K562 (cell line): ENCODE measurements at regions not wholly inside any gene's neighbourhood (a gene's known extent, or its start where the extent isn't known, plus 50 kb on each side); places are given as distances from the start of the nearest gene placed in this dataset.
A peak's percentile ranks its signal among the peaks of the same experiment; 100 is the strongest.

Source experiments
- ATAC-seq: fragments of 200-7000 bp; cut with Tn5 transposase; 3 replicates; pipeline ENCODE4 v1.9.1; 2020; ENCODE audit warnings: moderate library complexity
- BruUV-seq: library from RNA; stranded (reverse); fragments of 400-500 nt; replicated peaks from 2 replicates; lab custom pipeline; 2021; lab: Mats Ljungman, UMichigan
- CTCF ChIA-PET: fragments of 300-600 bp; formaldehyde crosslinking; extraction: SDS; loops from one replicate; lab custom pipeline; 2021; ENCODE audit warnings: low intra/inter-chr PET ratio; lab: Yijun Ruan, JAX
- POLR2A ChIA-PET: fragments of 300-600, 350-650 bp; sonication (Branson Sonifier 250); formaldehyde crosslinking; extraction: SDS; loops from one replicate; lab custom pipeline; 2021; ENCODE audit warnings: antibody characterized with exemption, inconsistent platforms; lab: Yijun Ruan, JAX
- DNase-seq, 4 experiments: peaks; one replicate each; pipeline versions ENCODE4 v3.0.0 to v3.0.0-alpha.2; 2011 to 2018; ENCODE audit warnings: low spot score in 3 of 4, mixed read lengths in 3 of 4; ENCODE audit errors: extremely low read depth in 1 of 4
- FAIRE-seq: peaks from 2 replicates; lab custom pipeline; 2011; peaks lifted over from hg19 to GRCh38; lab: Jason Lieb, UNC
- H2AFZ ChIP-seq: 2 replicates; pipeline ENCODE4 v1.6.0; 2011; ENCODE audit warnings: low read depth, low read length, control low read depth, inconsistent platforms
- H3K27ac ChIP-seq: fragments of 200-600 bp; 3 replicates; pipeline ENCODE4 v1.8.0; 2011; ENCODE audit warnings: low read depth, mild to moderate bottlenecking, control low read depth, inconsistent platforms, low read length, moderate library complexity, mixed read lengths; ENCODE audit errors: extremely low read depth
- H3K27me3 ChIP-seq, 2 experiments: fragments of 300-600 bp in 1 of 2; 2 replicates in 1 of 2; 3 replicates in 1 of 2; pipeline versions ENCODE4 v1.6.0 to v1.8.0; 2011; ENCODE audit warnings: inconsistent platforms in 2 of 2, low read length in 2 of 2, mild to moderate bottlenecking in 1 of 2, mixed read lengths in 1 of 2, moderate library complexity in 1 of 2; ENCODE audit not compliant: control insufficient read depth in 2 of 2, insufficient read depth in 2 of 2
- H3K36me3 ChIP-seq: fragments of 300-600 bp; 3 replicates; pipeline ENCODE4 v1.8.0; 2011; ENCODE audit warnings: mild to moderate bottlenecking, low read length, inconsistent platforms; ENCODE audit not compliant: control insufficient read depth, insufficient read depth
- H3K4me1 ChIP-seq, 2 experiments: fragments of 200-600 bp in 1 of 2; replicated peaks in 1 of 2; 2 replicates in 1 of 2; 3 replicates in 1 of 2; pipeline versions ENCODE4 v1.5.1 to v1.8.0; 2011; ENCODE audit warnings: inconsistent platforms in 2 of 2, low read length in 2 of 2, mild to moderate bottlenecking in 1 of 2, mixed read lengths in 1 of 2, moderate library complexity in 1 of 2; ENCODE audit not compliant: control insufficient read depth in 2 of 2, insufficient read depth in 2 of 2
- H3K4me2 ChIP-seq: 2 replicates; pipeline ENCODE4 v1.6.1; 2011; ENCODE audit warnings: low read length, control low read depth, inconsistent platforms, mixed read lengths; ENCODE audit not compliant: insufficient read depth
- H3K4me3 ChIP-seq: fragments of 200-600 bp; sonication (generic), shearing (Covaris generic); 2 replicates; pipeline ENCODE4 v1.5.1; 2016; ENCODE audit warnings: control low read depth, inconsistent platforms
- H3K79me2 ChIP-seq: fragments of 200-600 bp; 3 replicates; pipeline ENCODE4 v1.8.0; 2011; ENCODE audit warnings: low read length, inconsistent platforms; ENCODE audit not compliant: control insufficient read depth, insufficient read depth
- H3K9ac ChIP-seq, 2 experiments: 2 replicates each; pipeline versions ENCODE4 v1.6.0 to v1.6.1; 2011; ENCODE audit warnings: low read depth in 2 of 2, low read length in 2 of 2, control low read depth in 1 of 2, inconsistent platforms in 1 of 2, mild to moderate bottlenecking in 1 of 2, mixed read lengths in 1 of 2; ENCODE audit not compliant: insufficient read depth in 1 of 2
- H3K9me1 ChIP-seq: one replicate; pipeline ENCODE4 v1.6.0; 2011; ENCODE audit warnings: inconsistent platforms, mild to moderate bottlenecking, low read length, moderate library complexity; ENCODE audit not compliant: control insufficient read depth, insufficient read depth
- H3K9me3 ChIP-seq: replicated peaks from 2 replicates; pipeline ENCODE4 v1.5.1; 2011; ENCODE audit warnings: low read depth, low read length, inconsistent platforms; ENCODE audit not compliant: control insufficient read depth, insufficient read depth
- H4K20me1 ChIP-seq: replicated peaks from 2 replicates; pipeline ENCODE4 v1.6.1; 2011; ENCODE audit warnings: low read length, inconsistent platforms, mixed read lengths; ENCODE audit not compliant: control insufficient read depth, insufficient read depth
- CEBPG ChIP-seq, 3 experiments: fragments of 200-800 bp in 1 of 3; sonication (Bioruptor generic) in 1 of 3; sonication (generic) in 1 of 3; formaldehyde crosslinking in 1 of 3; IDR thresholded peaks in 2 of 3; conservative IDR thresholded peaks in 1 of 3; 2 replicates each; pipeline versions ENCODE4 v1.6.1 to v1.8.0; 2016 to 2022; ENCODE audit warnings: missing compliant biosample characterization in 2 of 3, missing genetic modification characterization in 2 of 3, mild to moderate bottlenecking in 1 of 3, missing genetic modification reagents in 1 of 3
- CTCF ChIP-seq, 3 experiments: IDR thresholded peaks in 2 of 3; conservative IDR thresholded peaks in 1 of 3; 2 replicates each; pipeline ENCODE4 v1.5.1; 2011 to 2012; ENCODE audit warnings: low read length in 3 of 3, mild to moderate bottlenecking in 3 of 3, control low read depth in 2 of 3, improper control_type of control experiment in 1 of 3, inconsistent platforms in 1 of 3, low read depth in 1 of 3, mixed read lengths in 1 of 3, moderate library complexity in 1 of 3; ENCODE audit not compliant: insufficient read depth in 2 of 3
- CXXC5 ChIP-seq: fragments of 250-450 bp; sonication (Bioruptor Pico); IDR thresholded peaks from 2 replicates; pipeline ENCODE4 v1.8.0; 2022; ENCODE audit warnings: inconsistent platforms, mild to moderate bottlenecking, moderate library complexity
- EGR1 ChIP-seq: fragments of 450-650 bp; conservative IDR thresholded peaks from 2 replicates; pipeline ENCODE4 v1.6.1; 2017; ENCODE audit warnings: mild to moderate bottlenecking
- FIP1L1 ChIP-seq: fragments of 200-400 bp; formaldehyde crosslinking; IDR thresholded peaks from 2 replicates; pipeline ENCODE4 v1.6.1; 2018; ENCODE audit warnings: mild to moderate bottlenecking, low read depth, low read length; ENCODE audit not compliant: poor library complexity, severe bottlenecking
- NEUROD1 ChIP-seq: fragments of 150-350 bp; IDR thresholded peaks from 2 replicates; pipeline ENCODE4 v1.6.1; 2014; ENCODE audit warnings: borderline replicate concordance, low read length, low read depth; ENCODE audit not compliant: partially characterized antibody
- RAD21 ChIP-seq, 2 experiments: fragments of 250-450 bp in 1 of 2; fragments of 450-650 bp in 1 of 2; sonication (Bioruptor Pico) in 1 of 2; formaldehyde crosslinking in 1 of 2; IDR thresholded peaks in 1 of 2; conservative IDR thresholded peaks in 1 of 2; 2 replicates each; pipeline versions ENCODE4 v1.4.0 to v1.8.0; 2020 to 2022; ENCODE audit warnings: mild to moderate bottlenecking in 2 of 2, moderate library complexity in 1 of 2
- TAF1 ChIP-seq: IDR thresholded peaks from 2 replicates; pipeline ENCODE4 v1.6.1; 2011; ENCODE audit warnings: mild to moderate bottlenecking, low read length, moderate library complexity; ENCODE audit not compliant: insufficient read depth, control insufficient read depth, severe bottlenecking; ENCODE audit errors: extremely low read depth
- ZNF354B ChIP-seq: fragments of 250-450 bp; sonication (Bioruptor Pico); IDR thresholded peaks from 2 replicates; pipeline ENCODE4 v1.4.0; 2020
- WGBS: fragments of 100-300 bp; shearing (Covaris generic); methylation state at CpG from one replicate; pipeline ENCODE4 v1.1.6; 2016; ENCODE audit warnings: low coverage, mixed read lengths; ENCODE audit not compliant: insufficient coverage; ENCODE audit errors: missing lambda C conversion rate; 5-methylcytosine and 5-hydroxymethylcytosine counted together
- in situ Hi-C: fragments of 300-500 bp; cut with MboI; formaldehyde crosslinking; loops from 4 replicates; pipeline ENCODE4 v1.15.0; 2018; ENCODE audit warnings: inconsistent platforms, mixed read lengths
- intact Hi-C: fragments of 100-400 bp; cut with micrococcal nuclease; formaldehyde crosslinking; loops from 2 replicates; pipeline ENCODE4 v1.14.2; 2022
- TF ChIP-seq, protein P1 (sequence below): sonication (generic); formaldehyde crosslinking; IDR thresholded peaks from 2 replicates; pipeline ENCODE4 v1.8.0; 2022; ENCODE audit warnings: mild to moderate bottlenecking, missing genetic modification reagents

DNA sequence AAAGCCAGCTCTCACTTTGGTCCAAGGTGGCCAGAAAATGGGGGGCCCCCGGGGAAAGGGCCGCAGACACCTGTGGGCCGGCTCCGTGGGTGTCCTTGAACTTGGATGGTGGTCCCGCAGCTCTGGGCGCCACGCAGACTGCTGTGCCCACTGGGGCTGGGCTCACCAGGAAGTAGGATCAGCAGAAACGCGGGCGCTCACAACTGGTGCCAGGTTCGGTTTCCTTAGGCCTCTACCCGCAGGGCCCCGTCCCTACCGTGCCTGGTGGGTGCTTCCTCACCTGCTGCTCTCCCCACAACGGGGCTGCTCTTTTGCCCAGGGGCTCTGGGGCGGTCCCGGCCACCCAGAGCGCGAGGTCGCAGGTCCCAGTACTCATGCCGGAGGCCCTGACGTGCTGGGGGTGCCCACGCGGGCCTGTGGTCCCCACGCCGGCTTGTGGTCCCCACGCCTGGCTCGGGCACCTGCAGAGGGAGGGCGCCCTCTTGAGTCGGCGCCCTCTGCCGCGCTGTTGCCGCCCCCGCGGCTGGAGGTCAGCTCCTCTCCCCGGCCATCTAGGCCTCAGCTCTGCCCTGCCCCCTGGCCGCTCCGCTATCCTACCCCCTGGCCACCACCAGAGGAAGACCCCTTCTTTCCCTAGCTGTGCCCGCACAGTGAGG, 1303.6 kb downstream of the UQCRFS1 start:
- no peaks in the 10 kb centered on the region for H3K9me3 ChIP-seq
- intact Hi-C loops, result no loop called here
- peaks cover 0 to 9% of the 10 kb centered on the region in 2 experiments; a peak in 1 of 5 replicates for H3K4me1 ChIP-seq
- no peaks in the 10 kb centered on the region for H4K20me1 ChIP-seq
- TF ChIP-seq, protein P1, sequence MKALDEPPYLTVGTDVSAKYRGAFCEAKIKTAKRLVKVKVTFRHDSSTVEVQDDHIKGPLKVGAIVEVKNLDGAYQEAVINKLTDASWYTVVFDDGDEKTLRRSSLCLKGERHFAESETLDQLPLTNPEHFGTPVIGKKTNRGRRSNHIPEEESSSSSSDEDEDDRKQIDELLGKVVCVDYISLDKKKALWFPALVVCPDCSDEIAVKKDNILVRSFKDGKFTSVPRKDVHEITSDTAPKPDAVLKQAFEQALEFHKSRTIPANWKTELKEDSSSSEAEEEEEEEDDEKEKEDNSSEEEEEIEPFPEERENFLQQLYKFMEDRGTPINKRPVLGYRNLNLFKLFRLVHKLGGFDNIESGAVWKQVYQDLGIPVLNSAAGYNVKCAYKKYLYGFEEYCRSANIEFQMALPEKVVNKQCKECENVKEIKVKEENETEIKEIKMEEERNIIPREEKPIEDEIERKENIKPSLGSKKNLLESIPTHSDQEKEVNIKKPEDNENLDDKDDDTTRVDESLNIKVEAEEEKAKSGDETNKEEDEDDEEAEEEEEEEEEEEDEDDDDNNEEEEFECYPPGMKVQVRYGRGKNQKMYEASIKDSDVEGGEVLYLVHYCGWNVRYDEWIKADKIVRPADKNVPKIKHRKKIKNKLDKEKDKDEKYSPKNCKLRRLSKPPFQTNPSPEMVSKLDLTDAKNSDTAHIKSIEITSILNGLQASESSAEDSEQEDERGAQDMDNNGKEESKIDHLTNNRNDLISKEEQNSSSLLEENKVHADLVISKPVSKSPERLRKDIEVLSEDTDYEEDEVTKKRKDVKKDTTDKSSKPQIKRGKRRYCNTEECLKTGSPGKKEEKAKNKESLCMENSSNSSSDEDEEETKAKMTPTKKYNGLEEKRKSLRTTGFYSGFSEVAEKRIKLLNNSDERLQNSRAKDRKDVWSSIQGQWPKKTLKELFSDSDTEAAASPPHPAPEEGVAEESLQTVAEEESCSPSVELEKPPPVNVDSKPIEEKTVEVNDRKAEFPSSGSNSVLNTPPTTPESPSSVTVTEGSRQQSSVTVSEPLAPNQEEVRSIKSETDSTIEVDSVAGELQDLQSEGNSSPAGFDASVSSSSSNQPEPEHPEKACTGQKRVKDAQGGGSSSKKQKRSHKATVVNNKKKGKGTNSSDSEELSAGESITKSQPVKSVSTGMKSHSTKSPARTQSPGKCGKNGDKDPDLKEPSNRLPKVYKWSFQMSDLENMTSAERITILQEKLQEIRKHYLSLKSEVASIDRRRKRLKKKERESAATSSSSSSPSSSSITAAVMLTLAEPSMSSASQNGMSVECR (CRISPR knock-in tag), result no peak
- no peak for TF ChIP-seq CXXC5 (CRISPR knock-in tag)
- 0 out of 6 replicates have a peak, but pooled peaks have one; percentile 7 to 25 (median 23) for TF ChIP-seq CTCF (IDR thresholded peaks at IDR 0.05 in 2 of 3, conservative IDR thresholded peaks at IDR 0.05 in 1 of 3; ENCODE audit: insufficient read depth in 2 of 3, low read depth in 1 of 3, low read length in 3 of 3)
- TF ChIP-seq ZNF354B, result no peak
- TF ChIP-seq FIP1L1, result no peak
- 0 out of 2 replicates have a peak, but pooled peaks have one; percentile 23 for TF ChIP-seq EGR1
- no peak for TF ChIP-seq CEBPG (CRISPR knock-in tag; IDR thresholded peaks at IDR 0.05)
- TF ChIP-seq CEBPG (tag; conservative IDR thresholded peaks at IDR 0.05 in 1 of 2, IDR thresholded peaks at IDR 0.05 in 1 of 2), result no peak
- TF ChIP-seq TAF1, result no peak
- TF ChIP-seq NEUROD1, result no peak
- peak in 1 of 2 experiments; percentile 11; a peak in 1 of 4 replicates for TF ChIP-seq RAD21 (CRISPR knock-in tag; conservative IDR thresholded peaks at IDR 0.05 in 1 of 2, IDR thresholded peaks at IDR 0.05 in 1 of 2)
- H3K36me3 ChIP-seq, result no peaks in the 10 kb centered on the region
- no peaks in the 10 kb centered on the region for H3K9me1 ChIP-seq
- CTCF ChIA-PET, result no interaction called here
- FAIRE-seq, result no peak
- no peak overlapping the region for H3K4me3 ChIP-seq
- peak; percentile 74 for ATAC-seq
- H3K27ac ChIP-seq, result no peak overlapping the region
- peak in 1 of 4 experiments; percentile 6 for DNase-seq
- 2% methylated on average over 24 of the region's 40 CpGs for WGBS
- no peak overlapping the region for H2AFZ ChIP-seq
- no peak overlapping the region for H3K9ac ChIP-seq
- H3K4me2 ChIP-seq, result no peak overlapping the region
- BruUV-seq, result no TSS peak
- H3K27me3 ChIP-seq, result peaks cover 0 to 6% of the 10 kb centered on the region in 2 experiments; a peak in 1 of 5 replicates
- in situ Hi-C loops, result no loop called here
- no peaks in the 10 kb centered on the region for H3K79me2 ChIP-seq
- POLR2A ChIA-PET, result interaction anchor here (0.5 kb wide), 1 partner anchor 693 kb away, joined by 4 read pairs; no protein-coding TSS in a partner anchor
